HepG2 (cell line): ENCODE measurements at regions not wholly inside any gene's neighbourhood (a gene's known extent, or its start where the extent isn't known, plus 50 kb on each side); places are given as distances from the start of the nearest gene placed in this dataset.
"Not testable (repeated sequence)": the region's sequence is repeated elsewhere in the genome, so short reads cannot be mapped to it uniquely, and the experiment has no call there.

Experiments
- ATAC-seq: fragments of 200-7000 bp; cut with Tn5 transposase; 3 replicates; pipeline ENCODE4 v1.9.1; 2020; ENCODE audit warnings: mild to moderate bottlenecking, moderate library complexity
- BruUV-seq: library from RNA; stranded (reverse); fragments of 400-500 nt; replicated peaks from 2 replicates; lab custom pipeline; 2021; lab: Mats Ljungman, UMichigan
- CTCF ChIA-PET: fragments of 300-600 bp; formaldehyde crosslinking; extraction: SDS; loops from one replicate; lab custom pipeline; 2021; ENCODE audit warnings: low total read pairs, inconsistent platforms, low intra/inter-chr PET ratio; lab: Yijun Ruan, JAX
- POLR2A ChIA-PET: fragments of 350-600 bp; sonication (Branson Sonifier 250); formaldehyde crosslinking; loops from one replicate; lab custom pipeline; 2020; ENCODE audit warnings: antibody characterized with exemption, inconsistent platforms; lab: Yijun Ruan, JAX
- DNase-seq: peaks from one replicate; pipeline ENCODE4 v3.0.0-alpha.2; 2015; ENCODE audit warnings: low spot score
- FAIRE-seq: peaks from 3 replicates; lab custom pipeline; 2011; peaks lifted over from hg19 to GRCh38; lab: Jason Lieb, UNC
- H2AFZ ChIP-seq: one replicate; pipeline ENCODE4 v1.6.1; 2011; ENCODE audit warnings: low read length, inconsistent platforms
- H3K27ac ChIP-seq: fragments of 300-600 bp; 3 replicates; pipeline ENCODE4 v1.8.0; 2011; ENCODE audit warnings: mixed run types, mild to moderate bottlenecking, mixed read lengths, low read length, inconsistent platforms; ENCODE audit not compliant: insufficient read depth; ENCODE audit errors: extremely low read length
- H3K27me3 ChIP-seq, 2 experiments: fragments of 200-600 bp in 1 of 2; 2 replicates in 1 of 2; 3 replicates in 1 of 2; pipeline versions ENCODE4 v1.6.0 to v1.8.0; 2011; ENCODE audit warnings: low read length in 2 of 2, mild to moderate bottlenecking in 2 of 2, moderate library complexity in 2 of 2, inconsistent platforms in 1 of 2; ENCODE audit not compliant: insufficient read depth in 2 of 2, control insufficient read depth in 1 of 2
- H3K36me3 ChIP-seq, 2 experiments: fragments of 200-600 bp in 1 of 2; replicated peaks in 1 of 2; 2 replicates in 1 of 2; 3 replicates in 1 of 2; pipeline versions ENCODE4 v1.5.1 to v1.8.0; 2011; ENCODE audit warnings: low read length in 2 of 2, inconsistent platforms in 1 of 2; ENCODE audit not compliant: insufficient read depth in 2 of 2, control insufficient read depth in 1 of 2
- H3K4me1 ChIP-seq: 2 replicates; pipeline ENCODE4 v1.5.1; 2012; ENCODE audit warnings: low read length, inconsistent platforms; ENCODE audit not compliant: insufficient read depth
- H3K4me2 ChIP-seq: 2 replicates; pipeline ENCODE4 v1.6.0; 2011; ENCODE audit warnings: low read depth, low read length, inconsistent platforms
- H3K4me3 ChIP-seq, 3 experiments: fragments of 200-600 bp in 1 of 3; sonication (generic), shearing (Covaris generic) in 1 of 3; replicated peaks in 1 of 3; 2 replicates each; pipeline ENCODE4 v1.5.1; 2011 to 2016; ENCODE audit warnings: low read length in 3 of 3, inconsistent platforms in 2 of 3, low read depth in 2 of 3, mild to moderate bottlenecking in 2 of 3, control low read depth in 1 of 3, mixed read lengths in 1 of 3; ENCODE audit not compliant: insufficient read depth in 1 of 3
- H3K79me2 ChIP-seq: one replicate; pipeline ENCODE4 v1.6.1; 2011; ENCODE audit warnings: low read length, inconsistent platforms; ENCODE audit not compliant: insufficient read depth
- H3K9ac ChIP-seq: 2 replicates; pipeline ENCODE4 v1.6.0; 2011; ENCODE audit warnings: mild to moderate bottlenecking, low read depth, low read length, inconsistent platforms; ENCODE audit not compliant: insufficient read depth
- H3K9me3 ChIP-seq: 2 replicates; pipeline ENCODE4 v1.5.1; 2012; ENCODE audit warnings: mild to moderate bottlenecking, low read length
- H4K20me1 ChIP-seq: 2 replicates; pipeline ENCODE4 v1.6.0; 2011; ENCODE audit warnings: inconsistent platforms, mild to moderate bottlenecking, low read length, moderate library complexity; ENCODE audit not compliant: insufficient read depth
- ATAD3A ChIP-seq: sonication (generic); formaldehyde crosslinking; IDR thresholded peaks from 2 replicates; pipeline ENCODE4 v1.4.0; 2020; ENCODE audit warnings: missing genetic modification reagents
- ELF3 ChIP-seq: IDR thresholded peaks from 2 replicates; pipeline ENCODE4 v1.6.1; 2016; ENCODE audit warnings: missing genetic modification reagents, missing compliant biosample characterization
- HHEX ChIP-seq: IDR thresholded peaks from 2 replicates; pipeline ENCODE4 v1.6.1; 2016; ENCODE audit warnings: control low read depth
- HNF4A ChIP-seq: sonication (generic); formaldehyde crosslinking; IDR thresholded peaks from 2 replicates; pipeline ENCODE4 v1.4.0; 2020; ENCODE audit warnings: missing genetic modification reagents
- KDM2A ChIP-seq: sonication (generic); formaldehyde crosslinking; IDR thresholded peaks from 2 replicates; pipeline ENCODE4 v1.4.0; 2020; ENCODE audit warnings: low read depth, missing genetic modification reagents, borderline replicate concordance
- KLF9 ChIP-seq: IDR thresholded peaks from 2 replicates; pipeline ENCODE4 v1.6.1; 2016; ENCODE audit warnings: low read depth
- NAIF1 ChIP-seq: sonication (generic); formaldehyde crosslinking; IDR thresholded peaks from 2 replicates; pipeline ENCODE4 v1.5.0; 2020; ENCODE audit warnings: mild to moderate bottlenecking, missing genetic modification reagents, borderline replicate concordance
- NFKBIZ ChIP-seq: IDR thresholded peaks from 2 replicates; pipeline ENCODE4 v1.6.1; 2018; ENCODE audit warnings: missing genetic modification reagents, missing compliant biosample characterization
- RBM22 ChIP-seq: fragments of 200-400 bp; formaldehyde crosslinking; optimal IDR thresholded peaks from 2 replicates; pipeline ENCODE3; 2017; ENCODE audit warnings: mild to moderate bottlenecking, low read length, moderate library complexity
- TAF1 ChIP-seq: sonication (generic); formaldehyde crosslinking; IDR thresholded peaks from 2 replicates; pipeline ENCODE4 v1.4.0; 2020; ENCODE audit warnings: missing genetic modification reagents
- TSC22D2 ChIP-seq: sonication (generic); formaldehyde crosslinking; IDR thresholded peaks from 2 replicates; pipeline ENCODE4 v1.5.1; 2020; ENCODE audit warnings: missing genetic modification reagents, mild to moderate bottlenecking, borderline replicate concordance
- ZNF30 ChIP-seq: sonication (generic); formaldehyde crosslinking; IDR thresholded peaks from 2 replicates; pipeline ENCODE4 v1.5.0; 2020; ENCODE audit warnings: mild to moderate bottlenecking, missing genetic modification reagents
- ZNF530 ChIP-seq: sonication (generic); formaldehyde crosslinking; IDR thresholded peaks from 2 replicates; pipeline ENCODE4 v1.5.0; 2020; ENCODE audit warnings: low read depth, mild to moderate bottlenecking, missing genetic modification reagents
- ZNF879 ChIP-seq: sonication (generic); formaldehyde crosslinking; IDR thresholded peaks from 2 replicates; pipeline ENCODE4 v1.8.1; 2023; ENCODE audit warnings: missing genetic modification reagents
- WGBS: methylation state at CpG from one replicate; pipeline ENCODE4 v1.1.6; 2017; ENCODE audit warnings: low lambda C conversion rate; 5-methylcytosine and 5-hydroxymethylcytosine counted together
- in situ Hi-C: cut with HindIII; loops from 2 replicates; pipeline ENCODE4 v1.10.0; 2017; ENCODE audit warnings: low pct_unique_long_range_greater_than_20kb; ENCODE audit not compliant: extremely low pct_ligation_motif_present
- intact Hi-C: fragments of 100-400 bp; cut with micrococcal nuclease; formaldehyde crosslinking; loops from one replicate; pipeline ENCODE4 v1.10.0; 2022; ENCODE audit not compliant: unreplicated experiment
- TF ChIP-seq, protein P1 (sequence below): sonication (generic); formaldehyde crosslinking; IDR thresholded peaks from 2 replicates; pipeline ENCODE4 v1.5.0; 2020; ENCODE audit warnings: mild to moderate bottlenecking, missing genetic modification reagents
- TF ChIP-seq, protein P2 (sequence below): sonication (generic); formaldehyde crosslinking; IDR thresholded peaks from 2 replicates; pipeline ENCODE4 v1.8.1; 2022; ENCODE audit warnings: mild to moderate bottlenecking, missing genetic modification reagents

DNA sequence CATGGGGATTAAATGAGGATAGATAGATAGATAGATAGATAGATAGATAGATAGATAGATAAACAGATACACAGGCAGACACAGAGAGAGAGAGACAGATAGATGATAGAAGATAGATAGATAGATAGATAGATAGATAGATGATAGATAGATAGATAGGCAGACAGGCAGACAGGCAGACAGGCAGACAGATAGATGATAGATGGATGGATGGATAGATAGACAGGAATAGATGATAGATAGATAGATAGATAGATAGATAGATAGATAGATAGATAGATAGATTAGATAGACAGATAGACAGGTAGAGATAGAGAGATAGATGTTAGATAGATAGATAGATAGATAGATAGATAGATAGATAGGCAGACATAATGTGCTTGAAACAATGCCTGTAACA is 137.3 kb downstream of the MED10 start:
- in situ Hi-C loops, H3K9ac ChIP-seq, H2AFZ ChIP-seq, CTCF ChIA-PET, H3K4me1 ChIP-seq, H3K27me3 ChIP-seq, H3K27ac ChIP-seq, H3K79me2 ChIP-seq, BruUV-seq, H4K20me1 ChIP-seq, H3K4me2 ChIP-seq, FAIRE-seq, POLR2A ChIA-PET, H3K36me3 ChIP-seq, intact Hi-C loops, ATAC-seq, H3K9me3 ChIP-seq, H3K4me3 ChIP-seq, DNase-seq: not testable (repeated sequence)

DNA sequence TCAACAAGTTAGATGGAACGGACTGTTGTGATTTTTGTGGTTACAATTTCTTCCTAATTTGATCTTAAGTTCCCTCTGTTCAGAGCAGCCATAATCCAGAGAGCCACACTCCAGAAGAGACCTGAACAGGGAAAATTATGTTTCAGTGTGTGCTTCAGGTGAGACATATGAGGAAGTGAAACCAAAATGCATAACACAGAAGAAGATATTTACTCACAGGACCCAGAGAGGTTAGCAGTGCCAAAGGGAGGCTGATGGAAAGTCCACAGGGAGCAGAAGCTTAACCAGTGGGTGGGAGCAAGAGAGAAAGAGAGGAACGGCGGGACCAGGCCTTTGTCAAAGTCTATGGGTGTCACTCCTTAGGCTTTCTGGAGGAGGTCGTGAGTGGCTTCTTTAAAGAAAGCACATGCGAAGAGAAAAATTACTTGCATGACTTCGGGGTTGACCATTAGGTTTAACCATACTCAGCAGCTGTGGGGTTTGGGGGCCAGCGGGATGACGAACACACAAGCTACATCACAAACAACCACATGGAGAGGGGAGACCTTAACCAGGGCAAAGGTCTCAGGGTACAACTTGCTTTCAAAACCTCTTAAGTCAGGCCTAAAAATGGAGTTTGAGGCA is 141.4 kb downstream of the MED10 start:
- CTCF ChIA-PET, result no interaction called here
- TF ChIP-seq ELF3 (CRISPR knock-in tag) (no peak), ZNF879 (CRISPR knock-in tag) (no peak), ZNF530 (CRISPR knock-in tag) (no peak), NAIF1 (CRISPR knock-in tag) (no peak), ZNF30 (CRISPR knock-in tag) (no peak), HNF4A (CRISPR knock-in tag) (no peak), ATAD3A (no peak), RBM22 (no peak), KDM2A (CRISPR knock-in tag) (no peak), NFKBIZ (CRISPR knock-in tag) (no peak), KLF9 (no peak), TSC22D2 (no peak), HHEX (CRISPR knock-in tag) (no peak), TAF1 (CRISPR knock-in tag) (no peak)
- TF ChIP-seq, protein P1, sequence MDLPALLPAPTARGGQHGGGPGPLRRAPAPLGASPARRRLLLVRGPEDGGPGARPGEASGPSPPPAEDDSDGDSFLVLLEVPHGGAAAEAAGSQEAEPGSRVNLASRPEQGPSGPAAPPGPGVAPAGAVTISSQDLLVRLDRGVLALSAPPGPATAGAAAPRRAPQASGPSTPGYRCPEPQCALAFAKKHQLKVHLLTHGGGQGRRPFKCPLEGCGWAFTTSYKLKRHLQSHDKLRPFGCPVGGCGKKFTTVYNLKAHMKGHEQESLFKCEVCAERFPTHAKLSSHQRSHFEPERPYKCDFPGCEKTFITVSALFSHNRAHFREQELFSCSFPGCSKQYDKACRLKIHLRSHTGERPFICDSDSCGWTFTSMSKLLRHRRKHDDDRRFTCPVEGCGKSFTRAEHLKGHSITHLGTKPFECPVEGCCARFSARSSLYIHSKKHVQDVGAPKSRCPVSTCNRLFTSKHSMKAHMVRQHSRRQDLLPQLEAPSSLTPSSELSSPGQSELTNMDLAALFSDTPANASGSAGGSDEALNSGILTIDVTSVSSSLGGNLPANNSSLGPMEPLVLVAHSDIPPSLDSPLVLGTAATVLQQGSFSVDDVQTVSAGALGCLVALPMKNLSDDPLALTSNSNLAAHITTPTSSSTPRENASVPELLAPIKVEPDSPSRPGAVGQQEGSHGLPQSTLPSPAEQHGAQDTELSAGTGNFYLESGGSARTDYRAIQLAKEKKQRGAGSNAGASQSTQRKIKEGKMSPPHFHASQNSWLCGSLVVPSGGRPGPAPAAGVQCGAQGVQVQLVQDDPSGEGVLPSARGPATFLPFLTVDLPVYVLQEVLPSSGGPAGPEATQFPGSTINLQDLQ, result no peak
- TF ChIP-seq, protein P2, sequence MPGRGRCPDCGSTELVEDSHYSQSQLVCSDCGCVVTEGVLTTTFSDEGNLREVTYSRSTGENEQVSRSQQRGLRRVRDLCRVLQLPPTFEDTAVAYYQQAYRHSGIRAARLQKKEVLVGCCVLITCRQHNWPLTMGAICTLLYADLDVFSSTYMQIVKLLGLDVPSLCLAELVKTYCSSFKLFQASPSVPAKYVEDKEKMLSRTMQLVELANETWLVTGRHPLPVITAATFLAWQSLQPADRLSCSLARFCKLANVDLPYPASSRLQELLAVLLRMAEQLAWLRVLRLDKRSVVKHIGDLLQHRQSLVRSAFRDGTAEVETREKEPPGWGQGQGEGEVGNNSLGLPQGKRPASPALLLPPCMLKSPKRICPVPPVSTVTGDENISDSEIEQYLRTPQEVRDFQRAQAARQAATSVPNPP (CRISPR knock-in tag), result no peak

More for the DNA sequence above, 141.4 kb downstream of the MED10 start:
- no peak overlapping the region for H3K4me2 ChIP-seq
- H2AFZ ChIP-seq, result no peak overlapping the region
- in situ Hi-C loops (no loop called here), intact Hi-C loops (no loop called here)
- no peak overlapping the region for H3K9ac ChIP-seq
- no peaks in the 10 kb centered on the region for H3K4me1 ChIP-seq
- H3K4me3 ChIP-seq, result no peak overlapping the region
- H3K9me3 ChIP-seq, result no peaks in the 10 kb centered on the region
- no peaks in the 10 kb centered on the region for H3K36me3 ChIP-seq
- no peak for FAIRE-seq
- 0 out of 5 replicates have a peak, but pooled peaks cover 0 to 2% of the 10 kb centered on the region in 2 experiments for H3K27me3 ChIP-seq
- no peak for DNase-seq
- POLR2A ChIA-PET, result no interaction called here
- 37% methylated on average over 8 of the region's 8 CpGs for WGBS
- ATAC-seq, result no peak
- no peaks in the 10 kb centered on the region for H3K79me2 ChIP-seq
- no peak overlapping the region for H3K27ac ChIP-seq
- no peaks in the 10 kb centered on the region for H4K20me1 ChIP-seq
- no TSS peak for BruUV-seq
